Suprapubic skin (tissue), 3 donors: ENCODE measurements at regions not wholly inside any gene's neighbourhood (a gene's known extent, or its start where the extent isn't known, plus 50 kb on each side); places are given as distances from the start of the nearest gene placed in this dataset.

Experiments used
- CTCF ChIP-seq, 2 donors: fragments of 200-600 bp in 1 of 2; fragments of 450-650 bp in 1 of 2; sonication (generic) in 1 of 2; IDR thresholded peaks; one replicate each; pipeline ENCODE4 v1.5.1; 2016 to 2019; ENCODE audit warnings: antibody characterized with exemption in 2 of 2, mild to moderate bottlenecking in 1 of 2, moderate library complexity in 1 of 2
- EP300 ChIP-seq: sonication (generic); formaldehyde crosslinking; IDR thresholded peaks from one replicate; pipeline ENCODE4 v1.6.1; 2017; ENCODE audit warnings: antibody characterized with exemption
- POLR2A ChIP-seq, 2 donors: fragments of 450-650 bp; IDR thresholded peaks; one replicate each; pipeline ENCODE4 v1.6.1; 2017; ENCODE audit warnings: antibody characterized with exemption in 2 of 2, mild to moderate bottlenecking in 2 of 2, moderate library complexity in 2 of 2

GRCh38 chr12:58387199-58387598 lies 445.8 kb downstream of the ATP23 start:
- TF ChIP-seq CTCF (IDR thresholded peaks at IDR 0.05): no peak
- TF ChIP-seq POLR2A (IDR thresholded peaks at IDR 0.05): no peak
- TF ChIP-seq EP300: no peak
